ENCODE measurements at regions not wholly inside any gene's neighbourhood (a gene's known extent, or its start where the extent isn't known, plus 50 kb on each side); places are given as distances from the start of the nearest gene placed in this dataset.
"Not testable (repeated sequence)": the region's sequence is repeated elsewhere in the genome, so short reads cannot be mapped to it uniquely, and the experiment has no call there.

DNA sequence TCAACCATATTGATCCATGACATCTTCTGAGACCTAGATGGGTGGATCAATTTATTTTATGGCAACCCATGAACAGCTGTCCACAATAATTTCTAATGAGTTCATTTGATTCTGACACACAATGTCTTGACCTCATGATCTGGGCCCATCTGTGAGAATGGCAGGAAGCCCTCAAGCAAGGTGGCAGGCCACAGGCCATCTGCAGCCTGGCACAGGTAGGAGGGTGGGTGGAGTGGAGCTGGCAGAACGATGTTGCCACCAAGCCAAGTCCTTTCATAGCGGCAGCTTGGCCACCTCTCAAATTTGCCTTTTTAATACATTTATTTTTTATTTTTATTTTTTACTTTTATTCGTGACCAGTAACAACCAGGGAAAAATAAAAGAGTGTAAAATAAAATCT is 1181.6 kb upstream of the SORCS1 start:
- DNase-seq (ENCODE audit: low spot score), result no peak
- TF ChIP-seq CTCF (IDR thresholded peaks at IDR 0.05; ENCODE audit: extremely low read depth, missing control alignments), result no peak

DNA sequence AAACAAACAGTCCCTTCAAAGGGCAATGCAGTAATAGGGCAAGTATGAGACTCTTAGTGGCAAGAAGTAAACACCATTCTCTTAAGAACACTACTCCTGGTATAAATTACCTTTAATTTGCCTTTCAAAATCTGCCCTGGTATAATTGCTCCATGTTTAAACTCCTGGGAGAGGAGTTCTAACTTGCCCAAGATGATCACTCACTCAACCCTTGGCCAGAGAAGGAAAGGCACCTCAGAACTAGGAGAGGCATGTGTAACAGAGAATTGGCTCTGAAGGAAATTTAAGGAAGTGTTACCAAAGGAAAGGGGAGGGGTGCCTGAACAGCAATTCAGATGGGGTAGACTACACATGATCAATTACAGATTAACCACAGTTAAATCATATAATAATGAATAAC is 1173.6 kb upstream of the SORCS1 start:
- no peak for TF ChIP-seq CTCF (IDR thresholded peaks at IDR 0.05; ENCODE audit: extremely low read depth, missing control alignments)

GRCh38 chr10:108336836-108337235 is 1172.3 kb upstream of the SORCS1 start:
- no peak for DNase-seq (ENCODE audit: low spot score)
- no peak for TF ChIP-seq CTCF (IDR thresholded peaks at IDR 0.05; ENCODE audit: extremely low read depth, missing control alignments)

More for the DNA sequence above, 1173.6 kb upstream of the SORCS1 start:
- DNase-seq (ENCODE audit: low spot score), result no peak

DNA sequence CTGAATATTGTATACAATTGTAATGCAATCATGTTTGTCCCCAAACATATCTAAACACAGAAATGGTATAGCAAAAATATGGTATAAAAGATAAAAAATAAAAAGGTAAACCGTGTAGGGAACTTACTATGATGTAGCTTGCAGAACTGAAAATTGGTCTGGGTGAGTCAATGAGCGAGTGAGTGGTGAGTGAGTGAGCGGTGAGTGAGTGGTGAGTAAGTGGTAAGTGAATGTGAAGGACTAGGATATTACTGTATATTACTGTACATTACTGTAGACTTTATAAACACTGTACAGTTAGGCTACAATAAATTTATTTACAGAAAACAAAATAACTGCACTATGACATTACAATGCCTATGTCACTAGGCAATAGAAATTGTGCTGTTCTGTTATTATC is 1163.2 kb upstream of the SORCS1 start:
- no peak for TF ChIP-seq CTCF (IDR thresholded peaks at IDR 0.05; ENCODE audit: extremely low read depth, missing control alignments)
- DNase-seq (ENCODE audit: low spot score), result no peak

GRCh38 chr10:108323274-108323798 is 1158.8 kb upstream of the SORCS1 start:
- TF ChIP-seq CTCF (IDR thresholded peaks at IDR 0.05; ENCODE audit: extremely low read depth, missing control alignments), result no peak

DNA sequence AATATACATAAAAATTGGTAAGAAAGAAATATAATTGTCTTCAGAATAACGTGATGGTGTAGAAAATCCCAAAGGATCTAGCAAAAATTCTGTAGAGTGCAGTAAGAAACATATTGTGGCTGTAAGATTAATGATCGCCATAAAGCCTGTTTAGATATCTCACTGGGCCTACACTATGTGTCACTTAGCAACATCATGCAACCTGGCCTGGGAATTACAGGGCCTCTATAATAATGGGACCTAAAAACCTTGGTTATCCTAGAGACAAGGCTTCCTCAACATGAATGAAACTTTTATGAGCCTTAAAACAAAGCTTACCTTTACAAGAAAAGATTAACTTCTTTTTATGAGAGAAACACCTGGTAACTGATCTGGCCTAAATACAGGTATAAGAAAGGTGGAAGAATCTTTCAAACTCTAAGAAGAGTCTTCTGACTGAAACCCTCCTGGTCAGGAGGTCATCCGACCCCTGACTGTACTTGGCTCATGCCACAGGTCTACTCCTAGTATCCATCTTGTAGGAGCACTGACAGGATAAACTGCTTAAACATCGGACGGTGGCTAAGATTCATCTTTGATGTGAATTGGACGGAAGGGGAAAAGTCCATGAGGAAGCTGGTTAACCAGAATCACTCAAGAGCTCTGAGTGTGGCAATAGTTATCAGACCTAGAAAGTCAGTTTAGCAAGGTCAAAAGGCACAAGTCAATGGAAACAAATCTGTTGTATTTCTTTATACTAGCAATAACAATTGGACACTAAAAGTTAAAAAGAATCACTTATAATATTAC is 1155.1 kb upstream of the SORCS1 start:
- no peak for DNase-seq (ENCODE audit: low spot score)
- TF ChIP-seq CTCF (IDR thresholded peaks at IDR 0.05; ENCODE audit: extremely low read depth, missing control alignments), result no peak

More at GRCh38 chr10:108323274-108323798, 1158.8 kb upstream of the SORCS1 start:
- DNase-seq (ENCODE audit: low spot score), result no peak

- DNase-seq (ENCODE audit: low spot score), result not testable (repeated sequence)
Measured at GRCh38 chr10:108315636-108316035, 1151.1 kb upstream of the SORCS1 start.

- TF ChIP-seq CTCF (IDR thresholded peaks at IDR 0.05; ENCODE audit: extremely low read depth, missing control alignments), result no peak
- DNase-seq (ENCODE audit: low spot score), result no peak
Measured at GRCh38 chr10:108307925-108308312, 1143.4 kb upstream of the SORCS1 start.

Data from GM20000 (cell line).